ENCODE measurements at regions not wholly inside any gene's neighbourhood (a gene's known extent, or its start where the extent isn't known, plus 50 kb on each side); places are given as distances from the start of the nearest gene placed in this dataset.
"Not testable (repeated sequence)": the region's sequence is repeated elsewhere in the genome, so short reads cannot be mapped to it uniquely, and the experiment has no call there.

DNA sequence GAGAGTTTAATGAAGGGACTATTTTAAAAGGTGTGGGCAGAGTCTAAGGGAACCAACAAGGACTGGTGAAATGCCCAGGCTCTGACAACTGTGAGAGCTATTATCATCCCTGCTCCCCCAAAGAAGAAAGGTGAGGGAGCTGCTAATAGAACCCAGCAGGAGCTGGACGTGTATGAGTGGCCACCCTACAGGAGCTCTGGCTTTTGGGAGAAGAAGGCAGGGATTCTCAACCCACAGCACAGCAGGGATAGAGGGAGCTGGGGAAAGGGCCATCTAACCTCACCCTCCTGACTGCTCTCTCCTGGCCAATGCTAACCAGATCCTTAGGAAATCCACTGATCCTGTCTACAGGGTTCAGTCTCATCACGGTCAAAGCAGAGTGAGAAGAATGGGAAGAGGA, 57.1 kb downstream of the GRIN2B start:
- DNase-seq: no peak

DNA sequence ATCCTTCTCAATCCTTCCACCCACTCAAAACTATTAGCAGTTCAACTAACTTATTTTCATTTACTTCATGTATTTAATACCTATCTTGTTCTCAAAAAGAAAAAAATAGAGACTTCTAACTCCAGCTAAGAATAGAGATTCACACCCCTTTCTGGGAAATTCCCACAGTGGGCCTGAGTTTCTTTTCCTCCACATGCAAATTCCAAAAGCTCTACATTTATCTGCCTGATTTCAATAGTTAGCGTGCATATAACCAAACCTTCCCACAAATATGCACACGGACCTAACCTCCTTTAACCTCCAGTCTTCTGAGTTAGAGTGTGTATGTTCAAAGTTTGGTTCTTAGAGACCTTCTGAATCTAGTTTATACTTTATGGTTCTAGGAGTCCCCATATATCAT, 62.5 kb downstream of the GRIN2B start:
- no peak for DNase-seq

DNA sequence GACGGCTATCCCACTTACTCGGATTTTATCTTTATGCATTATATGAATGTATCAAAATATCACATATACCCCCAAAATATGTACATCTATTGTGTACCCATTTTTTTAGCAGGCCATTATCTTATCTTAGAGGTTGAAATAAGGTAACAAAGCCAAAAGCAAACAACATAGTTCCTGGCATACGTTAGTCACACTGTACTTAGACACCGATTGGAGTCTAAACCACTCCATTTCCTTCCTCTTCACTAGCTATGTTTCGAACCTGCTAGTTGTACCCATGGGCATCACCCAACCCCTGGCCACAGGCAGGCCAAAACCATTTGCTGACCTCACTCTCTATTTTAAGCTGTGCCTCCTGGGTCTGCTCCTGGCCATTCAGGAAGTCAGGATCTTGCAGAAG, 66.3 kb downstream of the GRIN2B start:
- no peak for DNase-seq

DNA sequence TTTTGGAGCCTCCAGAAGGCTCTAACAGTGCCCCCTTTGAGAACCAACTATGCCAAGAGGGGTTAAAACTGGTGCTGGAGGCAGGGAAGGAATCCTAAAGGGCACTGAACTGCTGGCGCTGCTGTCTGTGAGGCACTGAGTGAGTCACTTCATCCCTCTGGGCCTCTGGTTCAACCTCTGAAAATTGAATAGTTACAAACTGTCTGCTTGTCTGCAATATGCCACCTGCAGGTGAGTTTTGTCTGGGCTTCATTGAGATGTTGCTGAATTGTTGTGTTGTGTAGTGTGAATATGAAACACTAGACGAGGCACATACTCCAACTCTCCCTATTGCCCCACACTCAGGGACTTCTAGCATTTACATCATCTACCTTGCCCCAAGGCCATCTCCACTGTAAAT, 68.0 kb downstream of the GRIN2B start:
- no peak for DNase-seq

DNA sequence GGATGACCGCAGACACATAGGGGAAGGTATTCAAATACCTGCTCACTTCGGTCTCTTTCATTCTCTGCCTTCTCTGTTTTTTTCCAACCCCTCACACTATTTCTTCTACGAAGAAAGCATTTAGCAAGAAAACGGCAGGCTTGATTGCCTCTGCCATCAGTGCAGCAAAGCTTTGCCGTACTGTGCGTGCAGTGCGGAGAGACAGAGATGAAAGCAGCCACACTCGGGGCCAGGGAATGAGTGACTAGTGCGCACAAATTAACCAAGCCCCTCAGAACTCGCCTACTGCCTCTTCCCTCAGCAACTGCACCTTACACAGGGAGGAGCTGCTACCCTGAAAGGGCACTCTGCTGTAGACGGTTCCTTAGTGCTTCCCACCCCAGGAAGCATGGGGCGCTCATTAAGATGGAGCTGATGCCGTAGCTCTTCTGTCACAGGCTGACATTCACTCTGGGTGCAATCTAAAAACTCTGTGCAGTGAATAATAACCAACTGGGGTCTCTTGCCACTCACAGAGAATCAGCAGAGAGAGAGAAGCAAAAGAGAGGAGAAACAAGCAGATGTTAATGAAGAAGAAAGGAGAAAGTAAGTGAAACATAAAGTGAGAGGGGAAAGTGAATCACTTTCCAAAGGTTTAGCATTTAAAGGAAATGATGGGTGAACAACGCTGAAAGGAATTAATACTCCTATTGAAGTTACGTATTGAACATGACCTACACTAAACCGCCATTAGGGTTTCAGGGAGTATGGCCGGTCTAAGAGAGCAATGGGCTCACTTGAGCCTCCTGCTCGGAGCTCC, 69.4 kb downstream of the GRIN2B start:
- DNase-seq: no peak

DNA sequence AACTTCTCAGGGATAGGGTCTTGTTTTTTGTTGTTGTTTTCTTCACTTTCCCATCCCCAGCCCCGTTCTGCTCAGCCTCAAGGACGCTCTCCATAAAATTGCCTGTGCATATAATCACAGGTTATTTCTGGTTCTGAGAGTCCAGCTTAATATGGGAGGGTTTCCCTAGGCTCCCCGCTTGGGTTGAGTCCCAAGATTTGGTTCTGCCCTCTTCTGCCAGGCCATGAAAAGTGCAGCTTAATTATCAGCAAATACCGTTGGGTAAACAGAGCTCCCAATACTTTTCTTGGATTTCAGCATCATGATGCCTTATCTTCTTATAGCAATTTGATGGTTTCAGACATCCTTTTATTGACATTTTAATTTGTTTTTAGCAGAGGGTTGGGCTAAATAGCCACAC, 75.6 kb downstream of the GRIN2B start:
- DNase-seq: no peak

DNA sequence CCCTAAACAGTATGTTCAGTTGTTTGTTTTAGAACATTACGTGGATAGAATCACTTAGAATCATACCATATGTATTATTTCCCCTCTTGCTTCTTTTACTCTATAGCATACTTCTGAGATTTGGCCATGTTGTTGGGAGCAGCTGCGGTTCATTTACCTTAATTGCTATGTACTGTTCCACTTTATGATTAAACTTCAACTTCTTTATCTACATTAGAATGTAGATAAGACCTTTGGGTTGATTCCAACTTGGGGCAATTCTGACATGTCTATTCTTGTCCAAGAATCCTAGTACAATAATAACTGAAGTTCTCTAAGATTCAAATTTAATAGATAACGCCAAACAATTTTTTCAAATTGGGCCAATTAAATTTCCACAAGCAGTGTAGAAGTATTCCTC, 80.7 kb downstream of the GRIN2B start:
- no peak for DNase-seq

DNA sequence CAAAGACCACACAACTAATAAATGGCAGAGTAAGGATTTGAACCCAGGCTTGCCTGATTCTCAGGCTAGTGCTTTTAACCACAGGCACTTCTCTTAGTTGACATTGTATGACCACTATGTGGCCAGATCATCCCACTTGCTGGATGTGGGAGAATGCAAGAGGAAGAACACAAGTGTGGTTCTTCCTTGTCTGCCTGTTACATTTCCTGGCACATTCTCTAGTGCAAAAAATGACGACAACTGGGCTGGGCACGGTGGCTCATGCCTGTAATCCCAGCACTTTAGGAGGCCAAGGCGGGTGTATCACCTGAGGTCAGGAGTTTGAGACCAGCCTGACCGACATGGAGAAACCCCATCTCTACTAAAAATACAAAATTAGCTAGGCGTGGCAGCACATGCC, 83.0 kb downstream of the GRIN2B start:
- DNase-seq: not testable (repeated sequence)

DNA sequence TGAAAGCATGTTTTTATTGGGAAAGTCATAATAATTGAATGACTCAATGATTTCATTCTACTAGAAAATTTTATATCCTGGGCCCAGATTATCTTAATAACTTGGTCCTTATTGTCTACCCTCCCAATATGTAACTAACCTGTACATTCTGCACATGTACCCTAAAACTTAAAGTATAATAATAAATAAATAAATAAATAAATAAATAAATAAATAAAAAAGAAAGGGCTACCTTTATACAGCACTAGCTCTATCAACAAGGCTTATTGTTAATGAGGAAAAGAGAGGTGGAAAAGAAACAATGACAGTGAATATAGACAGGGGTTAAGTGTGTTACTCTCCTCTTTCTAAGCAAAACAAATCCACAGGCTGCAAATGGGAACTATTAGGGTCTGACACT, 83.6 kb downstream of the GRIN2B start:
- no peak for DNase-seq

DNA sequence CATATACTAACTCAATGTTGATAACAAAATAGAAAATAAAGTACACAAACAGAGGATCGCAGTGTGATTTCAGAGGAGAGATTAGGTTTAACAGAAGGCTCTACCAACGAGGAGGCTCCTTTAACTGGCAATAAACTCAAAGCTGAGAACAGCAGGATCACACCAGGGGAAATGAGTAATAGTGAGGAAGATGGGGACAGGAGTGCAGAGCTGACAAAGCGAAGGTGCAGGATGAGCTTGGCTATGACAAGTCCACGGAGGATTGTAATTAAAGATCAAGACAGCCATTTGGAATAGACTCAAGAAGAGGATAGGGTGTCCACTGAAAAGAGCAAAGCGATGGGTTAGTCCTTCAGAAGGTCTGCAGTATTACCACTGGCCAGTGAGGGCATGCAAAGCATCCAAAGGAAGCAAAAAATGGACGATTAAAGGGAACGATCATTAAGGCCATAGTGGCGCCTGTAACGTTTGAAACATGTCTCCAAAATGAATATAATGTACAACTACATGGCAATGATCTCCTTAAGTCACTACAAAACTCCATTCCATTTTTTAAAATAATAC, 85.3 kb downstream of the GRIN2B start:
- no peak for DNase-seq

DNA sequence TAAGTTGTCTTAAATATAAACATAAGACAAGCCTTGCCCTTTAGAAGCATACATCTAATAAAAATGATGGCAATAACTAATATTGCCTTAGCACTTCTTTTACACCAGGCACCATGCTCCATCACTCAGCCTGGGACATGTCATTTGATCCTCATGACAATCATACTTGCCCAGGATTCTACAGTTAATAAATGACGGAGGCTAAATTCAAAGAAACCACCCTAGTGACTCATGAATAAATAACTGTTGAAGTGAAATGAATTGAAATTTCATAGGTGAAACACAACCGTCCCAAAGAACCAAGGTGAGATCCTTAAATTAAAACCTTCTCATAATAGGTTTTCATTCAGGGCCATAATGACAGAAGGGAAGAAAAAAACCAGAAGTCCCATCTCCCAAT, 89.5 kb downstream of the GRIN2B start:
- DNase-seq: no peak

DNA sequence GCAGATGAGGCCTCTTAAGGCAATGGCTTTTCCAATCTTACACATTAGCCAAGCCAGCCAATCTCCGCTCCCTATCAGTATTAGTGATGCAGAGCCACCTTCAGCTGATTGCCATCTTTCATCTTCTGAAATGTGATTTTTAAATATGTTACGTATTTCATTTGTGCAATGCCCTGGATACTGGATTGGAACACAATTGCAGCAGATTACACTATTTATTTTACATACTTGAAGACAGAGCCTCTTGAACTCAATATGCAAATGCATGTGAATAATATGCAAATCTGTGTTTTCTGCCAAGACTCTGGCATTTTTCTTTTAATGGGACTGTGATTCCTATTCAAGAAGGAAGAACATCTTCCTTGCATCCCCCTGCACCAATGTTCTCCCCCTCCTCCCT, 90.5 kb downstream of the GRIN2B start:
- DNase-seq: no peak

DNA sequence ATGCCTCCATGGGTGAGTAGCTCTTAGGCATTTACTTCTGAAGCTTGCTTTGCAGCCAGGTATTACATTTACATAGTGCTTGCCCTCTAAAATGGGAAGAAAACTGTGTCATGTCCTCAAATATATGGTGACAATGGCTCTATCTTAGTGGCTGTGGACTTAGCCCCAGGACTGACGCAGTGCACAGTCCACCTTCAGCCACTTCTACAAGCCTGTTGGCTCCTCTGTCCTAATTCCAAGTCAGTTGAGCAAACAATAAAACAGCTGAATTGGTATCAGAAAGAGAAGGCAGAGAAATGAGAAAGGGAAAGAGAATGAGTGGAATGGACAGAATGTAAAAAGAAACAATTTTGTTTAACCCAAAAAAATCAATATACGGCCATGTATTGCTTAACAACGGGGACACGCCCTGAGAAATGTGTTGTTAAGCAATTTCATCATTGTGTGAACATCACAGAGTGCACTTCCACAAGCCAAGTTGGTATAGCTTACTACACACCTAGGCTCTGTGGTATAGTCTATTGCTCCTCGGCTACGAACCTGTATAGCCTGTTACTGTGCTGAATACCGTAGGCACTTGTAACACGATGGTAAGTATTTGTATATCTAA, 93.5 kb downstream of the GRIN2B start:
- DNase-seq: no peak

DNA sequence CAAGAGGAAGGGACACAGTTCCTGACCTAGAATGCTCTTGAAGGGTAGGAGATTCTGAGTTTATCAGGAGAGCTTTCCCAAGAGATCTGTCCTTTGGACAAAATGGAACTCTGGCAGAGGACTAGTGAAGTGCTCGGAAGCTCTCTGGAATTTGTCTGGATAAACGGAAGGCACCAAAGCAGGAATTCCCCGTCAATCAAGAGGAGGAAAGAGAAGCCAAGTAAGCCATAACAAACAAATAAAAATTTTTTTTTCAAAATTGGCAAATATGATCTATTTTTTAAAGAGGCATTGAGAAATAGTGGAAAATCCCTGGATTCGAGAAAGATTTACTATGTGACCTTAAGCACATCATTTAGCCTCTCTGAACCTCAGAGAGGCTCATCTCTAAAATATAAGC, 99.2 kb downstream of the GRIN2B start:
- DNase-seq: no peak

DNA sequence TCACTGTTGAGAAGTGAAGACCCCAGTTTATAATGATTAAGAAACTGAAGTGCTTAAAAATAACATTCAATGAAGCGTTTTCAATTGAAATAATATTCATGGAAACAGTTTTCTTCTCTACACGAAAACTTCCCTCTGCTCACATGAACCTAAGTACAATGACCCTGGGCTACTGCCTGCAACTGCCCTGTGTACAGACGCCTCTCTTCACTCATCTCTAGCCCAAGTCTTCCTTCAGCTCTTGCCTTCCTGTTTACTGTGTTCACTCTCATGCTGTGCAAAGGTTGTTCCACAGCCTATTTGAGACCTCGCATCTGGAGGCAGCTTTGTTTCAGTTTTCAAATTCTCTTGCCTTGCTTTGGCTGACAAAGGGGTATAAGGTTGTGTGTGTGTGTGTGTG, 100.8 kb downstream of the GRIN2B start:
- DNase-seq: no peak

DNA sequence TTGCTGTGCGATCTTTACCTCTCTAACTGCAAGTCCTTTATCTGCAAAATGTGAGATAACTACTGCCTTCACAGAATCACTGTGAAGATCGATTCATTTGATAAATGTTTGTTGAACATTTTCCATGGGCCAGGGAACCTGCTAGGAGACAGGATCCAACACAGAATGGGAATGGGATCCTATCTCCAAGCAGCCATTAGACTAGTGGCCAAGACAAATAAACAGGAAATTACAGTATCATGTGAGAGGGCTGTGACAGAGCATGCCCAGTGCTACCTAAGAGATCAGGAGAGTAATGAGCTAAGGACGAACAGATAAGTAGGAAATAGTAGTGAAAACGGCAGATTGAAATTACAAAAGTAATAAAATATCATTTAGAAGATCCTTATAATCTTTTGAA, 105.7 kb downstream of the GRIN2B start:
- DNase-seq: no peak

DNA sequence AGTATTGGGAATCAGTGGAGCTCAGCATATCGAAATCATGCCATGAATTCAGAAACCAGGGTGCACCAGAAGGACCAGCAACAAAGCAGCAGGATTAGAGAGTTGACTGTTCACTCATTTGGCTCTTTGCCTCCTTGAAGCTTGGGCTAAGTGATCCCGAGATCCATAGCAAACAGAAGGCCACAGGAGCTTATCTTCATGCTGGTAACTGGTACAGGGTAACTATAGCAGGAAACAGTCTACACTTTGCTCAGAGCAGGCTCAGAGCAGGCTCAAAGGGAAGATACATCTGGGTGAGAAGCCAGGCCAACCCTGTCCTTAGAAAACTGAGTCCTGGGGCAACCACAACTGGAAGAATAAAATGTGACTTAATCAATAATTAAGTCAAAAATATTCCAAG, 111.1 kb downstream of the GRIN2B start:
- no peak for DNase-seq

DNA sequence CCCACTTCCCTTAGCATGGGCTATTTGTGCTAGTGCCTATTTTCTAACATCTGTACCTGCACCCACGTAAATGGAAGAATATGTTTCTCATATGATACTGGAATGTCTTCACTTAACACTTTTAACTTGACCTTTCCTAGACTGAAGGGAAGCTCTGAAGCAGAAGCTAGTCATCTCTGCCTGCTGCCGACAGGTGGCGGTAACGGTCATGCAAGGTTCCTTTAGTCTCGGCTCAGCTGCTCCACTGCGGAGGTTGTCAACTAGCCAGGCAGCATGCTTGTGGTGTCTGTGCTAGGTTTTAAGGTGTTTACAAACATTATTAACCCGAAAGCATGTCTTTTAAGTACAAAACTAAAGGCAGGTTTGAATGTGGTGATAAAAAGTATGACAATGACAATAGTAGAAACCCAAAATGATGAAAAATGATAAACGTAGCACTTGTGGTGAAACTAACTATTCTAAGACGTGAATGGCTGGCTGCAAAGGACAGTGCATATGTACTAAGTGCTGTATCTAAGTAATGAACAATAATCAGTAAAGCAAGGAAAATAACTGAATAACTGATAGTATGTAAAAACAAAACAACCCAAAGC, 117.2 kb downstream of the GRIN2B start:
- peak; percentile 81 for DNase-seq

DNA sequence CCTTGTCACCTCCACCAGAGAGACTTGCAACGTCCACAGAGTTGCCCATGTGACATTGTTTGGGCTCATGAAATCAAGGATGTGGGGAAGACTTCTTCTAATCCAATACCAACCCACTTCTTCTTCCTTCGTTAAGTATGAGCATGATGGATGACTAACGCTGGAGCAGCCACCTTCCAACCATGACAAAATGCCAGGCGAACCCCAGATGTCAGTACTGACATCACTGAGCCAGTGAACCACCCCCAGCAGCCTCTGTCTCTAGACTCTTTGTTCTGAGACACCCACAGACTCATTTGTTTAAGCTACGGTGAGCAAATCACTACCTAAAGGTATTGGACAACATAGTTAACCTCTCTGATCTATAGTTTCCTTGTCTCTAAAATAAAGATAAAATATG, 123.7 kb downstream of the GRIN2B start:
- DNase-seq: no peak

DNA sequence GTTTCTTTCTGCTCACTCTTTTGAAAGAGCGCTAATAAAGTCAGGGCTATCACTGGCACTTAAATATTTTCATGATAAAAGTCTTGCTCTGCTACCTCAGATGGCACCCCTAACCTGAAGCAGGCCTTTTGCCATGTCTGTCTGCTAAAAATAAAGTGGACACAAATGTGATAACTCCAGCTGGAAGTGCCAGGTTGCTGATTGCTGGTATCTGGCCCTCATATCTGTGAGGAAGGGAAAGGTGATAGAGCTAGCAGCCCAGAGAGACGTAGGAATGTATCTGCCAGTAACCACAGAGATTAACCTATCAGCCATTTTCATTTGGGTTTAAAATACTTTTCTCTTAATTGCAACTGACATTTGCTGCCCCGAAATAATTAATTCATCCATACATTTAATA, 127.9 kb downstream of the GRIN2B start:
- DNase-seq: no peak

DNA sequence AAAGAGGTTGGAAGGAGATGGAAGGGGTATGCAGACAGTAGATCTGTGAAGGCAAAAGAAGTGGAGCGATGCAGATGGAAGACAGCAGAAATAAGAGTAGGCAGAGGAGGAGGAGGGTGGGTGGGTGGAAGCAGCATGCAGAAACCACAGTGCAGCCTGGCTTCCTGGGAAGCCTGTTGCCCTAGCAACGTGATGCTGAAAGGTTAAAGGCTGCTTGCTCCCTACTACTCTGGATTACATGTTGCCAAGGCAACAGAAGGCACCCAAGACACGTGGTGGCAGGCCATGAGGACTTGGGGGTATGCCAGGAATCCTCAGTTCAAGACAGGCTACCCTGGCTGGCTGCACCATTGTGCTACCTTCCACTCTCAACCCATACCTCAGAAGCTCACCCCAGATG, 129.6 kb downstream of the GRIN2B start:
- DNase-seq: no peak

DNA sequence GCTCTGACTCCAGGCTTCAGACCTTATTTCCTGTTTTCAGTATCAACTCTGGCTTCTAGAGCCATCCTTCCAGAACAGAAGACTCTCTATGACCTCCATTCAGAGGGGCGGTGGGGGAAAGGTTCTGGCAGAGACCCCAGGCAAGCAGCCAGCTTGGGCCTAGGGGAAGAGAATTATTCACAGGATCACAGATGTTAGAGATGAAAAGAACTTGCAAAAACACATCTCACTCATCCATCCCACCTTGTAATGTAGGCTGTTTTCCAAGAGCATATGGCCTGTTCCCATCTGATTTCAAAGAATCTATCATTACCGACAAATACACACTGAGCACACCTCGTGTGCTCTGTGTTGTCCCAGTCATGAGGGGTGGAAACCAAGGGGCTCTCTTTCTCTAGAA, 131.9 kb downstream of the GRIN2B start:
- no peak for DNase-seq

DNA sequence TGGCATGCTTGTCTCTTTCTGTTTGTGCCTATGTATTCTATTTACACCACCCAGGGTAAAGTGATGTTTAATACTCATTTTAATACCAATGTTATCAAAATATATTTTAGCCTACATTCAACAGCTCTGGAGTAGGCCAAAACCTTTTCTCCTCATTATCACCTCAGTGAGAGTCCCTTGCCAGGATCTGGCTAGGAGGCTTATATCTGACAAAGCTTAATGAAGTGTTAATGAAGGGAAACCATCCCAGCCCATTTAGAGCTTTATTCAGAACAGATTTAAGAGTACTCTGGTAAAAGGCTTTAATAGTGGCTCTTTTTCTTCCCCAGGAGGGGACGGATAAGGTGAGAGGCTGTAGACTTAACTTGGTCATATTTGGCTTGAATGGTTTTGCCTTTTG, 137.6 kb downstream of the GRIN2B start:
- DNase-seq: no peak

DNA sequence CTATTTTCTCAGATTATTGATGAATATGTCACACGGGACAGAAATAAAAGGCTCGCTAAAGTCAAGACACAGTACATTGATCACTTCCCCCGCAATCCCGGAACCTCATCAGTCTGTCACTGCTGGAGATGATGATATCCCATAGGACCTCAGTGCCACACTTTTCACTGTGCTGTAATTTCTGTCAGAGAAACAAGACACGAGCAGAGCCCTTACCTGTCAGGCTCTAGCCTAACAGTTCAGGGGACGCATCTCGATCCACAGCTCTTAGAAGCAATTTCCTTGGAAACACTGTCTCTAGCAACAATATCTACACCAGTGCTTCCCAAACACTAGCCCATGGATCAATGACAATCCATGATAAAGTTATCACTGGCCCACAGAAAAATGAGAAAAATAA, 140.0 kb downstream of the GRIN2B start:
- DNase-seq: no peak

All from hematopoietic multipotent progenitor cell treated with erythropoietin and hydrocortisone succinate and interleukin-3 and kit ligand, for 6 days (in vitro differentiated cells).